Astrocyte (in vitro differentiated cells and primary cell): ENCODE measurements at regions not wholly inside any gene's neighbourhood (a gene's known extent, or its start where the extent isn't known, plus 50 kb on each side); places are given as distances from the start of the nearest gene placed in this dataset.
A peak's percentile ranks its signal among the peaks of the same experiment; 100 is the strongest.

Experiments used
- DNase-seq: peaks from one replicate; pipeline ENCODE4 v3.0.0-alpha.2; 2010; ENCODE audit warnings: low read depth
- FAIRE-seq: peaks from 2 replicates; lab custom pipeline; 2011; peaks lifted over from hg19 to GRCh38; lab: Jason Lieb, UNC
- H2AFZ ChIP-seq: 2 replicates; pipeline ENCODE4 v1.6.0; 2012; ENCODE audit warnings: low read depth, low read length, inconsistent platforms
- H3K27ac ChIP-seq: 2 replicates; pipeline ENCODE4 v1.5.1; 2011; ENCODE audit warnings: low read depth, low read length, inconsistent platforms
- H3K27me3 ChIP-seq: 2 replicates; pipeline ENCODE4 v1.6.0; 2011; ENCODE audit warnings: low read length, inconsistent platforms; ENCODE audit not compliant: insufficient read depth
- H3K36me3 ChIP-seq: 2 replicates; pipeline ENCODE4 v1.5.1; 2011; ENCODE audit warnings: low read length, inconsistent platforms; ENCODE audit not compliant: insufficient read depth
- H3K4me1 ChIP-seq: 2 replicates; pipeline ENCODE4 v1.5.1; 2011; ENCODE audit warnings: low read length, inconsistent platforms; ENCODE audit not compliant: insufficient read depth
- H3K4me2 ChIP-seq: 2 replicates; pipeline ENCODE4 v1.6.0; 2012; ENCODE audit warnings: low read length, inconsistent platforms
- H3K4me3 ChIP-seq: 2 replicates; pipeline ENCODE4 v1.5.1; 2011; ENCODE audit warnings: low read depth, mild to moderate bottlenecking, low read length, inconsistent platforms; ENCODE audit not compliant: insufficient read depth
- H3K79me2 ChIP-seq: 2 replicates; pipeline ENCODE4 v1.6.0; 2012; ENCODE audit warnings: mild to moderate bottlenecking, low read length, inconsistent platforms; ENCODE audit not compliant: insufficient read depth
- H3K9ac ChIP-seq: 2 replicates; pipeline ENCODE4 v1.6.0; 2012; ENCODE audit warnings: mild to moderate bottlenecking, low read length, inconsistent platforms
- H3K9me3 ChIP-seq: 2 replicates; pipeline ENCODE4 v1.5.1; 2012; ENCODE audit warnings: low read depth, mild to moderate bottlenecking, low read length, inconsistent platforms; ENCODE audit not compliant: insufficient read depth
- H4K20me1 ChIP-seq: 2 replicates; pipeline ENCODE4 v1.6.0; 2012; ENCODE audit warnings: low read length, inconsistent platforms; ENCODE audit not compliant: insufficient read depth
- H3K27ac Mint-ChIP-seq: one replicate; pipeline ENCODE4 v1.8.0; 2021; ENCODE audit warnings: mild to moderate bottlenecking, mixed read lengths; ENCODE audit not compliant: unreplicated experiment
- H3K27me3 Mint-ChIP-seq: one replicate; pipeline ENCODE4 v1.8.0; 2021; ENCODE audit warnings: low read depth, mixed read lengths; ENCODE audit not compliant: unreplicated experiment
- H3K36me3 Mint-ChIP-seq: one replicate; pipeline ENCODE4 v1.8.0; 2021; ENCODE audit warnings: low read depth, mixed read lengths; ENCODE audit not compliant: unreplicated experiment
- H3K4me1 Mint-ChIP-seq: one replicate; pipeline ENCODE4 v1.8.0; 2021; ENCODE audit warnings: low read depth, mixed read lengths; ENCODE audit not compliant: unreplicated experiment
- H3K4me3 Mint-ChIP-seq: one replicate; pipeline ENCODE4 v1.8.0; 2021; ENCODE audit warnings: mild to moderate bottlenecking, moderate library complexity, mixed read lengths; ENCODE audit not compliant: unreplicated experiment
- H3K9me3 Mint-ChIP-seq: one replicate; pipeline ENCODE4 v1.8.0; 2021; ENCODE audit warnings: mild to moderate bottlenecking, mixed read lengths; ENCODE audit not compliant: unreplicated experiment
- CTCF ChIP-seq: IDR thresholded peaks from 2 replicates; pipeline ENCODE4 v1.5.1; 2011; ENCODE audit warnings: low read depth, mild to moderate bottlenecking, inconsistent platforms, low read length, moderate library complexity; ENCODE audit not compliant: insufficient read depth
- EZH2 ChIP-seq: IDR thresholded peaks from 2 replicates; pipeline ENCODE4 v1.6.1; 2012; ENCODE audit warnings: mild to moderate bottlenecking, low read length, inconsistent platforms; ENCODE audit not compliant: insufficient read depth

GRCh38 chr17:72177738-72178137 lies 56.9 kb downstream of the SOX9 start:
- no peak overlapping the region for H3K27ac Mint-ChIP-seq
- DNase-seq: no peak
- no peaks in the 10 kb centered on the region for H3K9me3 ChIP-seq
- peaks cover 25% of the 10 kb centered on the region for H3K4me1 ChIP-seq
- H3K4me3 ChIP-seq: no peak overlapping the region
- FAIRE-seq: no peak
- H4K20me1 ChIP-seq: no peaks in the 10 kb centered on the region
- no peak overlapping the region for H2AFZ ChIP-seq
- H3K4me1 Mint-ChIP-seq: peaks cover 12% of the 10 kb centered on the region
- no peaks in the 10 kb centered on the region for H3K36me3 Mint-ChIP-seq
- no peaks in the 10 kb centered on the region for H3K27me3 ChIP-seq
- H3K4me3 Mint-ChIP-seq: no peak overlapping the region
- H3K9ac ChIP-seq: no peak overlapping the region
- TF ChIP-seq CTCF: no peak
- TF ChIP-seq EZH2: no peak
- no peaks in the 10 kb centered on the region for H3K9me3 Mint-ChIP-seq
- H3K79me2 ChIP-seq: no peaks in the 10 kb centered on the region
- peak overlapping the region; percentile 58 for H3K4me2 ChIP-seq
- H3K36me3 ChIP-seq: no peaks in the 10 kb centered on the region
- peaks cover 15% of the 10 kb centered on the region for H3K27me3 Mint-ChIP-seq
- no peak overlapping the region for H3K27ac ChIP-seq

GRCh38 chr17:72182371-72182873 lies 61.6 kb downstream of the SOX9 start:
- Histone ChIP-seq H3K4me3 (no peak overlapping the region), H3K4me2 (no peak overlapping the region), H3K79me2 (no peaks in the 10 kb centered on the region), H3K9ac (no peak overlapping the region), H3K9me3 (no peaks in the 10 kb centered on the region), H3K27me3 (no peaks in the 10 kb centered on the region), H3K36me3 (no peaks in the 10 kb centered on the region), H4K20me1 (no peaks in the 10 kb centered on the region), H3K27ac (no peak overlapping the region), H3K4me1 (peaks cover 5% of the 10 kb centered on the region), H2AFZ (no peak overlapping the region)
- no peak for FAIRE-seq
- no peak overlapping the region for H3K4me3 Mint-ChIP-seq
- no peaks in the 10 kb centered on the region for H3K9me3 Mint-ChIP-seq
- DNase-seq: no peak
- TF ChIP-seq CTCF: no peak
- TF ChIP-seq EZH2: no peak
- peak overlapping the region; percentile 28 for H3K27ac Mint-ChIP-seq
- H3K36me3 Mint-ChIP-seq: no peaks in the 10 kb centered on the region
- H3K27me3 Mint-ChIP-seq: peaks cover 4% of the 10 kb centered on the region
- H3K4me1 Mint-ChIP-seq: peaks cover under 1% of the 10 kb centered on the region

- Mint-ChIP-seq H3K27me3 (peaks cover 4% of the 10 kb centered on the region), H3K9me3 (no peaks in the 10 kb centered on the region), H3K4me3 (no peak overlapping the region), H3K4me1 (no peaks in the 10 kb centered on the region), H3K27ac (no peak overlapping the region), H3K36me3 (no peaks in the 10 kb centered on the region)
- Histone ChIP-seq H4K20me1 (no peaks in the 10 kb centered on the region), H3K9ac (no peak overlapping the region), H3K36me3 (no peaks in the 10 kb centered on the region), H3K27me3 (no peaks in the 10 kb centered on the region), H3K4me2 (no peak overlapping the region), H3K79me2 (no peaks in the 10 kb centered on the region), H3K9me3 (no peaks in the 10 kb centered on the region), H3K27ac (no peak overlapping the region), H3K4me1 (peaks cover 5% of the 10 kb centered on the region), H2AFZ (no peak overlapping the region), H3K4me3 (no peak overlapping the region)
- DNase-seq: no peak
- no peak for TF ChIP-seq EZH2
- no peak for TF ChIP-seq CTCF
- no peak for FAIRE-seq
Measured at GRCh38 chr17:72183194-72183685, 62.4 kb downstream of the SOX9 start.
